ENCODE measurements at regions not wholly inside any gene's neighbourhood (a gene's known extent, or its start where the extent isn't known, plus 50 kb on each side); places are given as distances from the start of the nearest gene placed in this dataset.

DNA sequence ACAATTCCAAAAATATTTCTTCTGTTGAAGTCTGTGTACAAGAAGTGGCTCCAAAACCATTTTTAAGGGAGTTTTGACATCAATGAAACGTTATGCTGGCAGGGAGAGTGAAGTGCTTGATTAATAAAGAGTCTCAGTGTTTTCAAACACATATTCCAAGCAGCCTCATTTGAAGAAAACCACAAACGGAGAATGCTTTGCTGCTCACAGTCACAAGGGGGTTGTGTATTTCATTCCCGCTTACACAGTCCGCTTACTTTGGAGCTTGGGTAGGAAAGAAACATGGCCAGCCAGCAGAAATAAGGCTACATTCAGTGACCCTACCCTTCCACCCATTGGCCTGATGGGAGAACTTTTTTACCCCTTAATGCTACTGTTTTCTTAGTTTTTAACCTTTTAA, 586.2 kb downstream of the RAB28 start:
- in situ Hi-C loops (cut with MboI) (no loop called here), intact Hi-C loops (cut with micrococcal nuclease) (no loop called here)
- FAIRE-seq (no peak), DNase-seq (ENCODE audit: extremely low read depth in 1 of 4, low spot score in 3 of 4) (no peak), ATAC-seq (no peak)
- no peaks in the 10 kb centered on the region for H3K36me3 ChIP-seq (ENCODE audit: control insufficient read depth, insufficient read depth, low read length)
- no peaks in the 10 kb centered on the region for H3K27me3 ChIP-seq (ENCODE audit: control insufficient read depth in 2 of 2, insufficient read depth in 2 of 2, low read length in 2 of 2)
- no peak overlapping the region for H3K9ac ChIP-seq (ENCODE audit: insufficient read depth in 1 of 2, low read depth in 2 of 2, low read length in 2 of 2)
- 4% methylated on average over 4 of the region's 4 CpGs for WGBS (ENCODE audit: insufficient coverage, low coverage, missing lambda C conversion rate)
- no peaks in the 10 kb centered on the region for H4K20me1 ChIP-seq (replicated peaks; ENCODE audit: control insufficient read depth, insufficient read depth, low read length)
- H3K9me1 ChIP-seq (ENCODE audit: control insufficient read depth, insufficient read depth, low read length) = no peaks in the 10 kb centered on the region
- H3K9me3 ChIP-seq (replicated peaks; ENCODE audit: control insufficient read depth, insufficient read depth, low read depth, low read length) = no peaks in the 10 kb centered on the region
- CTCF ChIA-PET (ENCODE audit: low intra/inter-chr PET ratio) = no interaction called here
- no peak for TF ChIP-seq TOE1 (IDR thresholded peaks at IDR 0.05; ENCODE audit: borderline replicate concordance)
- TF ChIP-seq TOE1 (CRISPR knock-in tag; IDR thresholded peaks at IDR 0.05; ENCODE audit: borderline replicate concordance, low read depth) = no peak
- no peak for TF ChIP-seq TARDBP (IDR thresholded peaks at IDR 0.05)
- TF ChIP-seq, protein P1, sequence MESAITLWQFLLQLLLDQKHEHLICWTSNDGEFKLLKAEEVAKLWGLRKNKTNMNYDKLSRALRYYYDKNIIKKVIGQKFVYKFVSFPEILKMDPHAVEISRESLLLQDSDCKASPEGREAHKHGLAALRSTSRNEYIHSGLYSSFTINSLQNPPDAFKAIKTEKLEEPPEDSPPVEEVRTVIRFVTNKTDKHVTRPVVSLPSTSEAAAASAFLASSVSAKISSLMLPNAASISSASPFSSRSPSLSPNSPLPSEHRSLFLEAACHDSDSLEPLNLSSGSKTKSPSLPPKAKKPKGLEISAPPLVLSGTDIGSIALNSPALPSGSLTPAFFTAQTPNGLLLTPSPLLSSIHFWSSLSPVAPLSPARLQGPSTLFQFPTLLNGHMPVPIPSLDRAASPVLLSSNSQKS (CRISPR knock-in tag; IDR thresholded peaks at IDR 0.05) = no peak
- TF ChIP-seq, protein P2, sequence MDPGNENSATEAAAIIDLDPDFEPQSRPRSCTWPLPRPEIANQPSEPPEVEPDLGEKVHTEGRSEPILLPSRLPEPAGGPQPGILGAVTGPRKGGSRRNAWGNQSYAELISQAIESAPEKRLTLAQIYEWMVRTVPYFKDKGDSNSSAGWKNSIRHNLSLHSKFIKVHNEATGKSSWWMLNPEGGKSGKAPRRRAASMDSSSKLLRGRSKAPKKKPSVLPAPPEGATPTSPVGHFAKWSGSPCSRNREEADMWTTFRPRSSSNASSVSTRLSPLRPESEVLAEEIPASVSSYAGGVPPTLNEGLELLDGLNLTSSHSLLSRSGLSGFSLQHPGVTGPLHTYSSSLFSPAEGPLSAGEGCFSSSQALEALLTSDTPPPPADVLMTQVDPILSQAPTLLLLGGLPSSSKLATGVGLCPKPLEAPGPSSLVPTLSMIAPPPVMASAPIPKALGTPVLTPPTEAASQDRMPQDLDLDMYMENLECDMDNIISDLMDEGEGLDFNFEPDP (CRISPR knock-in tag; IDR thresholded peaks at IDR 0.05) = no peak
- no peak for TF ChIP-seq STAG1 (CRISPR knock-in tag; IDR thresholded peaks at IDR 0.05; ENCODE audit: borderline replicate concordance)
- no peak for TF ChIP-seq NUFIP1 (IDR thresholded peaks at IDR 0.05; ENCODE audit: partially characterized antibody)
- no peak for TF ChIP-seq ZBTB1 (CRISPR knock-in tag; IDR thresholded peaks at IDR 0.05; ENCODE audit: borderline replicate concordance, low read depth)
- TF ChIP-seq BACH1 (tag; IDR thresholded peaks at IDR 0.05) = no peak
- H3K79me2 ChIP-seq (ENCODE audit: control insufficient read depth, insufficient read depth, low read length) = no peaks in the 10 kb centered on the region
- no peak overlapping the region for H3K4me3 ChIP-seq
- BruUV-seq (replicated peaks) = no TSS peak
- no peaks in the 10 kb centered on the region for H3K4me1 ChIP-seq (replicated peaks in 1 of 2; ENCODE audit: control insufficient read depth in 2 of 2, insufficient read depth in 2 of 2, low read length in 2 of 2)
- no peak overlapping the region for H2AFZ ChIP-seq (ENCODE audit: low read depth, low read length)
- H3K27ac ChIP-seq (ENCODE audit: extremely low read depth, low read depth, low read length) = no peak overlapping the region
- POLR2A ChIA-PET = no interaction called here
- H3K4me2 ChIP-seq (ENCODE audit: insufficient read depth, low read length) = no peak overlapping the region

Data from K562 (cell line).